Panc1 (cell line): ENCODE measurements at regions not wholly inside any gene's neighbourhood (a gene's known extent, or its start where the extent isn't known, plus 50 kb on each side); places are given as distances from the start of the nearest gene placed in this dataset.

Experiments
- ATAC-seq: fragments of 200-7000 bp; cut with Tn5 transposase; 2 replicates; pipeline ENCODE4 v1.9.1; 2020; ENCODE audit warnings: mild to moderate bottlenecking, moderate library complexity
- BruUV-seq: library from RNA; stranded (reverse); fragments of 400-500 nt; replicated peaks from 2 replicates; lab custom pipeline; 2021; lab: Mats Ljungman, UMichigan
- CTCF ChIA-PET: fragments of 300-600 bp; sonication (Branson Sonifier 250); formaldehyde crosslinking; loops from one replicate; lab custom pipeline; 2022; ENCODE audit warnings: antibody characterized with exemption; lab: Charles Lee
- POLR2A ChIA-PET: fragments of 300-600 bp; sonication (Branson Sonifier 250); formaldehyde crosslinking; loops from one replicate; lab custom pipeline; 2022; ENCODE audit warnings: antibody characterized with exemption; lab: Charles Lee
- DNase-seq: peaks from one replicate; pipeline ENCODE4 v3.0.0-alpha.2; 2010; ENCODE audit warnings: low read depth, low spot score
- H3K27ac ChIP-seq: 2 replicates; pipeline ENCODE4 v1.5.1; 2011; ENCODE audit warnings: mild to moderate bottlenecking, low read length, inconsistent platforms
- H3K27me3 ChIP-seq: fragments of 200-500 bp; sonication (Bioruptor generic); 2 replicates; pipeline ENCODE4 v1.6.0; 2014; ENCODE audit warnings: low read length, inconsistent platforms; ENCODE audit not compliant: control insufficient read depth, insufficient read depth
- H3K36me3 ChIP-seq: fragments of 200-500 bp; sonication (Bioruptor generic); 2 replicates; pipeline ENCODE4 v1.5.1; 2014; ENCODE audit warnings: inconsistent platforms, mild to moderate bottlenecking, low read length, moderate library complexity; ENCODE audit not compliant: control insufficient read depth, insufficient read depth
- H3K4me1 ChIP-seq: 2 replicates; pipeline ENCODE4 v1.5.1; 2011; ENCODE audit warnings: inconsistent platforms, mild to moderate bottlenecking, low read length, moderate library complexity; ENCODE audit not compliant: control insufficient read depth, insufficient read depth
- H3K4me3 ChIP-seq, 2 experiments: 2 replicates each; pipeline ENCODE4 v1.5.1; 2011 to 2012; ENCODE audit warnings: low read depth in 2 of 2, low read length in 2 of 2, mild to moderate bottlenecking in 2 of 2, inconsistent platforms in 1 of 2, moderate library complexity in 1 of 2
- H3K9me3 ChIP-seq: fragments of 200-500 bp; sonication (Bioruptor generic); 2 replicates; pipeline ENCODE4 v1.5.1; 2014; ENCODE audit warnings: low read depth, mild to moderate bottlenecking, inconsistent platforms, low read length, moderate library complexity; ENCODE audit not compliant: control insufficient read depth, insufficient read depth
- CTCF ChIP-seq: fragments of 450-650 bp; IDR thresholded peaks from 2 replicates; pipeline ENCODE4 v1.5.1; 2017; ENCODE audit warnings: mild to moderate bottlenecking
- POLR2AphosphoS5 ChIP-seq: IDR thresholded peaks from 2 replicates; pipeline ENCODE4 v1.6.1; 2012; ENCODE audit warnings: mild to moderate bottlenecking, low read depth, low read length, moderate library complexity
- REST ChIP-seq, 2 experiments: IDR thresholded peaks; 2 replicates each; pipeline ENCODE4 v1.6.1; 2011 to 2012; ENCODE audit warnings: low read depth in 2 of 2, control low read depth in 1 of 2, low read length in 1 of 2, mild to moderate bottlenecking in 1 of 2, moderate library complexity in 1 of 2; ENCODE audit not compliant: insufficient read depth in 1 of 2
- TCF7L2 ChIP-seq: IDR thresholded peaks from 2 replicates; pipeline ENCODE4 v1.6.1; 2011; ENCODE audit warnings: mild to moderate bottlenecking, low read depth, low read length, inconsistent platforms
- in situ Hi-C: cut with HindIII; loops from 2 replicates; pipeline ENCODE4 v1.10.0; 2016; ENCODE audit warnings: low sequenced_read_pairs, low pct_unique_long_range_greater_than_20kb
- intact Hi-C: fragments of 100-400 bp; cut with micrococcal nuclease; formaldehyde crosslinking; loops from one replicate; pipeline ENCODE4 v1.10.0; 2022; ENCODE audit not compliant: unreplicated experiment

- ChIA-PET CTCF (no interaction called here), POLR2A (no interaction called here)
- TF ChIP-seq POLR2AphosphoS5 (no peak), REST (IDR thresholded peaks at IDR 0.05; ENCODE audit: insufficient read depth in 1 of 2, low read depth in 2 of 2, low read length in 1 of 2) (no peak), TCF7L2 (no peak), CTCF (no peak)
- no peak for ATAC-seq
- Histone ChIP-seq H3K4me3 (no peak overlapping the region), H3K27ac (no peak overlapping the region), H3K4me1 (no peaks in the 10 kb centered on the region), H3K27me3 (no peaks in the 10 kb centered on the region), H3K9me3 (no peaks in the 10 kb centered on the region), H3K36me3 (no peaks in the 10 kb centered on the region)
- intact Hi-C loops = no loop called here
- no peak for DNase-seq
- no TSS peak for BruUV-seq
- in situ Hi-C loops = no loop called here
These were observed 404.4 kb downstream of the AACS start for GRCh38 chr12:125469683-125470082.

- H3K27ac ChIP-seq = no peak overlapping the region
- in situ Hi-C loops = no loop called here
- H3K36me3 ChIP-seq = no peaks in the 10 kb centered on the region
- no peaks in the 10 kb centered on the region for H3K4me1 ChIP-seq
- no TSS peak for BruUV-seq
- no peak overlapping the region for H3K4me3 ChIP-seq
- intact Hi-C loops = no loop called here
- CTCF ChIA-PET = interaction anchor here (0.6 kb wide), 1 partner anchor 201 kb away, joined by 3 read pairs; no protein-coding TSS in a partner anchor
- DNase-seq (no peak), ATAC-seq (no peak)
- peaks cover 2% of the 10 kb centered on the region; the same call in 1 of the 2 replicates for H3K27me3 ChIP-seq
- H3K9me3 ChIP-seq = no peaks in the 10 kb centered on the region
- POLR2A ChIA-PET = no interaction called here
- TF ChIP-seq CTCF (no peak), REST (IDR thresholded peaks at IDR 0.05; ENCODE audit: insufficient read depth in 1 of 2, low read depth in 2 of 2, low read length in 1 of 2) (no peak)
These were observed 405.9 kb downstream of the AACS start for GRCh38 chr12:125470838-125471783.
